HS-5 (cell line): ENCODE measurements at regions not wholly inside any gene's neighbourhood (a gene's known extent, or its start where the extent isn't known, plus 50 kb on each side); places are given as distances from the start of the nearest gene placed in this dataset.
A peak's percentile ranks its signal among the peaks of the same experiment; 100 is the strongest.

ENCODE experiments used
- DNase-seq: peaks from one replicate; pipeline ENCODE4 v3.0.0-alpha.2; 2012; ENCODE audit warnings: low read depth

DNA sequence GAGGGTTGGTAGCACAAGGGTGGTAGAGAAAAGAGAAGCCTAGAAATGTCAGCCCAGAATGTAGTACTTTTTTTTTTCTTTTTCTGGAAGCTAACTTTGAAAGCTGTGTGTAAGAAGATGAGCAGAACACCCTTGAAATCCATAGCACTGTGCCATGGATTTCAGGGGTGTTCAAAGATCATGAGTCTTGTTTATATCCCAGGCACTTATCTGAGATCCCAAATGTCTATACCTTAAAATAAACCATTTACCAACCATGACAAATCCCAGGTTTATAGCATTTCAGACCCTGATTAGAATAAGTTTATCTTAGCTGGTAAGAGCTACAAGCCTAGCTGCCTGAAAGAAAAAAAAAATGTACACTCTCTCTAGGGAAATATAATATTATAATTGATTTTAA, 389.9 kb upstream of the ANXA10 start:
- DNase-seq: no peak

DNA sequence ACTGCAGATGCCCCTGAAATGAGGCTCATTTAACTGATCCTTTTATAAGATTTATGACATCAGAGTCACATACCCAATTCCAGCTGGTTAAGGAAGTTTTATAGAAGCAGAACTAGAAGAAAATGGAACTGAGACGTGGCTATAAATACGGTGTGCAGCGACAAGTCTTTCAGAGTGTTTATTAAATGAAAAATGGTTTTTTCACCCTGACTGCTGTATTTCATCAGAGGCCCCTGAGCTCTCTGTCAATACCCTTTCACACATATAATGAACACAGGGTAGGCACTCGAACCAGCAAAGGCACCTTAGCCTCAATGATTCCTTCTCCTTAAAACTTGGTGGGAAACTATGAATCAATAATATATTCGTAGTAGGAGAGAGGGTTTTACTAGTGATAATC, 380.8 kb upstream of the ANXA10 start:
- DNase-seq: no peak

DNA sequence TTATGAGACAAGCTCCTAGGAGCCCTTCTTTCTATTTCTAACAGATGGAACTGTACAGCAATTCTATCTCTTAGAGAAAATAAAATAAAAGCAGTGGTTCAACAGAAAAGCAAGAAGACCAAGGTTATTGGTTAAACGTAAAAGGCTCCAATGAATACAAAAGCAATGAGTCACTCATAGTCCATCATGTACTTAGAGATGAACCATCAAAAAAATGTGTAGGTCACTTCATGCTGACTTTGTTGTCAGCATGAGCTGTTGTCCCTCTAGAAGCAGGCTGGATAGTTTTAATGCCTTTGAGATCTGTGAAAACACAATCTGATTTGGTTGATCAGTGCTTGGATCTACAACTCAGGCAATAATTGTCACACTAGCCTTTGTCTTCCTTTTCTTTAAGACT, 378.6 kb upstream of the ANXA10 start:
- peak; percentile 26 for DNase-seq

DNA sequence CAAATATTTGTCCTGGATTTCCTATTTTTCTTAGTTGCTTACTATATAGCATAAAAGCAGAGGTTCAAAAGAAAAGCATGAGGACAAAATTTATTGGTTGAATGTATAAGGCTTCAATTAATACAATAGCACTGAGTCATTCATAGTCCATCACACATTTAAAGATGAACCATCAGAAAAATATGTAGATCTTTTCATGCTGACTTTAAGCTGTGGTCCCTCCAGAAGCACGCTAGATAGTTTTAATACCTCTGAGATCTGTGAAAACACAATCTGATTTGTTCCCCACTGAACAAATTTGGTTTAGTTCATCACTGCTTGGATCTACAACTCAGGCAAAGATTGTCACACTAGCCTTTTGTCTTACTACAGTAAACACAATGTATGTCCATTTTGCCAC, 377.2 kb upstream of the ANXA10 start:
- no peak for DNase-seq

DNA sequence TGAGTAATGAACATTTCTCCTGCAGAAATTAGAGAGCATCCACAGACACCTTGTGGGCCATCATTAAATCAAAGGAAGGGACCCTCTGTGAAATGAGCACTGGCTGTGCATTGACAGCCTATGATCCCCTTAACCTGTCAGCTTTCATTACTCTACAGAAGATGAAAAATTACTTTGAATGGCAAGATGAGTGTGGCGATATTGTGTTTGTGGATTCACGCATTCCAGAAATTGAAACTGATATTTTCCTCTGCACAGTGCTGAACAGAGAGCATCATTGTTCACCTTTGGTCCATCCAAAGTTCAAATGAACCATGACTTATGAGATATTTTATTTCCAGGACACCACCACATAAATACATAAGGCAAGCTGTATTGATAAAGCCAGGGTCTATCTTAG, 374.8 kb upstream of the ANXA10 start:
- no peak for DNase-seq

DNA sequence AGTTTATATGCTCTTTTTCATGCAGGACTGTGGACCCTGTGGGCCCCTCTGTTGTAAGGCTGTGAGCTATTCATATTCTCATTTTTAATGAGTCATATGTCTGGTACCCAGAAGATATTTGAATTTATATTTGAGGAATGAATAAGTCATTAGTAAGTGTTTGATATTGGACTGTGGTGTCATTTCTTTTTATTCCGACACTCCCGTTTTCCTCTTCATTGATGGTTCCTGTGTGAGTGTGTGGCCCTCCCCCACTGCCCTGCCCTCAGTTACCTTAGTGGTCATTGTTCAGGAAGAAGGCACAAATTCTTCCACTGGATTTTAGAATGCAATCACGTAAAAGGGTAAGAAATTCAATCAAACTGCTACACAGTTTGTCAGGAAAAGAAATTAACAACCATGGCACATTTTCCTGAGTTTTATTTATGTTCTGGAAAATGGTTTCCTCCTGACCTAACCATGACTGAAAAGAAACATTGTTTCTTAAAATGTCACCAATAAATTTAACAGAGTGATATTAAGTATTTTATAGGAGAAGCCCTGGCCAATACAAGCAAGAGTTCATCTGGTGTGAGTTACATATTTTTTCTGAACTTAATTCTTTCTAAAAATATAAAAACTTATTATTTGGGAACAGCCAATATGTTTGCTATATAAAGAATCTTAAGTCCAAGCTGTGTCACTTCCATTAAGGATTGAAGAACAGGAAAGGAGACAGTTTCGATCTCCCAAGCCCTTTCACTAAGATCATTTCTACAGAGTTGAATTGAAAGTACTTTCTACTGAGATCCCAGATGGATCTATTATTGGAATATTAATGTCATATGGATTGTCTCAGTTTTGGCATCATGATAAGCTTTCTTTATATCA, 370.5 kb upstream of the ANXA10 start:
- DNase-seq: no peak

DNA sequence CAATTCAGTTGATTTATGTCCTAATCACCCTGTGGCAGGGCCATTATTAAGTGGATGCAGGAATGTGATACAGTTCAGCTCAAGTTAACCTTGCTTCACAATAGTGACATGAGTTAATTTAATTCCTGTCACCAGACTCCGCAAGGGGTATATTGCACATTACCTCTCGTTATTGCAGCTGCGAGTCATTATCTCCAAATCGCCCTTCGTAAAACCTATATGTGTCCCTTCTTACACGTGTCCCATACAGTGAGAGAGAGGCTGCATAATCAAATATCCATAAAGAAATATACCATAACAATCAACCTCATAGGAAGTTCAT, 369.9 kb upstream of the ANXA10 start:
- no peak for DNase-seq

DNA sequence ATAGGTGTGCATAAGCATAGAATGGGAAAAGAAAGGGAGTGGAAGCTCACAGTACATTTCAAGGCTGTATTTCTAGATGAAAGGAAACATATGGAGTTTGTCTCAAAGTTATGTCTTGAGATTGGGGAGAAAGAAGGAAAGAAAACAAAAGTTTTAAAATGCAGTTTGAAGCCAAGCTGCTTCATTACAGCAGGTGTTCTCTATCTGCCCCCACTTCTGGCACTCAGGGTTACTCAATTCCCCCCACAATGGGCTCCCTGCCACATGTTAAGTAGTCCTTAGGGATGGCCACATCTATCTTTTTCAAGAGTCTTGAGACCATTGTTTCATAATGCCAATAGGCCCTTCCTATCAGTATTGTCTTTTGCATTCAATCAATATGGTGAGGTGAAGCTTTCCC, 367.4 kb upstream of the ANXA10 start:
- DNase-seq: no peak

DNA sequence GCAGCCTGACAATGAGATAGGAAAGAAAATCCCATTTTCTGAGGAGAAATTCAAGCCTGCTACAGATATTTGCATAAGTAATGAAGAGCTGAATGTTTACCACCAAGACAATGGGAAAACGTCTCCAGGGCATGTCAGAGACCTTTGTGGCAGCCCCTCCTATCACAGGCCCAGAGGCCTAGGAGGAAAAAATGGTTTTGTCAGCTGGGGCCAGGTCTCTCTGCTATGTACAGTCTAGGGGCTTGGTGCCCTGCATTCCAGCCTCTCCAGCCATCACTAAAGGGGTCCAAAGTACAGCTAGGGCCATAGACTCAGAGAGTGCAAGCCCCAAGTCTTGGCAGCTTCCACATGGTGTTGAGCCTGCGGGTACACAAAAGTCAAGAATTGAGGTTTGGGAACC, 361.6 kb upstream of the ANXA10 start:
- no peak for DNase-seq

DNA sequence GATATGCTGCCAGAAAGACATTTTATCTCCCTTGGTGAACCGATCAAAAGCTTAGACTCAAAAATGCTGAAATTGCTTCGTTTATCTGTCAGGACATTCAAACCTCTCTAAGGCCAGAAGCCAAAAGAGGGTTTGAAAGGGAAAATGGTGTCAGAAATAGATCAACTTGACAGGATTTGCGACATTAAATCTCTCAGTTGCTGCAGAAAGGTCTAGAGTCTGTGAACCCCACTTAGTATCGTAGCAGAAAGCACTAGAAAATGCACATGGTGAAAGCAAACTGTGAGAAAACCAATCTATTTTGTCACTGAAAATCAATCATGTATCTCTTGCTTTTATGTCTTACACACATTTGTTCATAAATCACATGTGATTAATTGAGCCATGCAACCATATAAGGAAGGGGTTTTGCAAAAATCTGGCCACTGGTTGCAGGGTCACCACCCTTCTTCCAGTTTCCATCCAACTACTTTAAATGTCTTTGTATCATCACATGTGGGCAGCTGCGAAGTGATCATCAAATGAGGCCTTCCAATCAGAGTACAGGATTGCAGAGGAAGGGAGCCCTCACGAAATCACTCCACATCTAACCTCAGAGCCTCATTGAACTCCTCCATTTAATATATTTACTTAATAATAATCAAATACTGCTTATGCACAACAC, 347.2 kb upstream of the ANXA10 start:
- DNase-seq: no peak

DNA sequence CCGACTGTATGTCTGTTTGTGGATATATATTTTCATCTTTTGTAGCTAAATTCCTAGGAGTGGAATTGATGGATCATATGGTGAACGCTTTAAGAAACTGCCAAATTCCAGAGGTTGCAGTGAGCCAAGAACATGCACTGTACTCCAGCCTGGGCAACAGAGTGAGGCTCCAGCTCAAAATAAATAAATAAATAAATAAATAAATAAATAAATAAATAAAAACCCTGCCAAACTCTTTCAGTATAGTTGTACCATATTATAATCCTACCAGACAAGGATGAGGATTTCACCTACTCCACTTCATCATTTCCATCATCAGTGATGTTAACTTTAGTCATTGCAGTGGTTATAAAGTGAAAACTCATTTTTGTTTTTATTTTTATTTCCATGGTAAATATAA, 325.1 kb upstream of the ANXA10 start:
- DNase-seq: no peak

DNA sequence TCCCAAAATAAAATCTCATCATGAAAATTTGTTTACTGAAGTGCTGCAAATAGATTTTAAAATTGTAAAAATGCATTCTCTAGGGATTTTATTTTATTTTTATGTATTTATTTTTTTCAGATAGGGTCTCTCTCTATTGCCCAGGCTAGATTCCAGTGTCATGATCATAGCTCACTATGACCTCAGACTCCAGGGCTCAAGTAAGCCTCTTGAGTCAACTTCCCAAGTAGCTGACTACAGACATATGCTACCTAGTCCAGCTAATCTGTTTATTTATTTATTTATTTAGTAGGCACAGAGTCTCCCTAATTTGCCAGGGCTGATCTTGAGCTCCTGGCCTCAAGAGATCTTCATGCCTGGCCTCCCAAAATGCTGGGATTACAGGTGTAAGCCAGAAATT, 317.7 kb upstream of the ANXA10 start:
- DNase-seq: peak; percentile 2

DNA sequence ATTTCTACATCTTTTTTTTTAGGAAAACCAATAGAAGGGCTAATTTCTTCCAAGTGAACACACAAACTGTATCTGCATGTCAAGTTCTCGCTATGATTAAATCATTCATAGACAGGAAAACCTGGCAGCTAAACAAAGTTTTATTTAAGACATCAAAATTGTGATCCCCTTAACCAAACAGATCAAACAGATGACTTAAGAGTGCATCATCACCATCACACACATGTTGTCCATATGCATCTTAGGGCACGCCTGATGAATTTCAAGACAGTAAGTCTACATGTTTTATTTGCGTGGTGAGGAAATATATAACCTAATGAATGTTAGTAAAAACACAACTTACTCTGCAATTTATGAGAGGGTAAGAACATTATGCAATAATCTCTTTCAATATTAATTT, 317.0 kb upstream of the ANXA10 start:
- peak; percentile 79 for DNase-seq

DNA sequence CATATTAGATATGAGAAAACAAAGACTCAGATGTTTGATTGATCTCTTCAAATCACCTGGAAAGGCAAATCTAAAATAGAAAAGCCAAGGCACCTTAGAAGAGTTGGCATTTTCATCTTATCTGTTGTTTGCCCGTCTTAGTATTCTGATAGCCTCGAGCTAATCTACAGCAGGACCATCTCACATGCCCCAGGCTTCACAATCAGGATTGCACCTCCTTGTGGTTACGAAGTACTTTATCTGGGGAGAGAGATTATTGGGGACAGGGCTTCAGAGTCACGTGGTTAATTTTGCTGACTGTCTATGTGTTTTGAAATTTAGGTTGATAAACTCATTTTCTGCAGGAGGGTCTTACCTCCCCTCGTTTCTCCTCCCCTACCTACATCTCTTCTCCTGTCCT, 313.1 kb upstream of the ANXA10 start:
- no peak for DNase-seq

DNA sequence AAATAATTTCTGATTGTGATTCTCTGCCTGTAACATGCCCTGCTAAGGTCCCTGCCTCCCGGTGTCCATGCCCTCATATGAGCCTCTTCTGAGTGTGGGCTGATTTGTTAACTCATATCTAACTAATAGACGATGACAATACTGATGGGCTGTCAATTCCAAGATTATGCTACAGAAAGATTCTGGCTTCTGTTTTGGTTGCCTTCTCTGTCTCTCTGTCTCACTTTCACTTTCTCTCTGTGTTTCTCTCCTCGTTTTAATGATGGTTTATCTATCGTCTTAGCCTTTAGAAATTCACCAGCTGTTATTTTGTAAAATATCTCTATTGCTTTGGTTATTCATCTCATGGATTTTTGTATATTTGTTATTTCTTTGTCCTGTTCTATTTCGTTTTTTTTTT, 312.5 kb upstream of the ANXA10 start:
- no peak for DNase-seq

DNA sequence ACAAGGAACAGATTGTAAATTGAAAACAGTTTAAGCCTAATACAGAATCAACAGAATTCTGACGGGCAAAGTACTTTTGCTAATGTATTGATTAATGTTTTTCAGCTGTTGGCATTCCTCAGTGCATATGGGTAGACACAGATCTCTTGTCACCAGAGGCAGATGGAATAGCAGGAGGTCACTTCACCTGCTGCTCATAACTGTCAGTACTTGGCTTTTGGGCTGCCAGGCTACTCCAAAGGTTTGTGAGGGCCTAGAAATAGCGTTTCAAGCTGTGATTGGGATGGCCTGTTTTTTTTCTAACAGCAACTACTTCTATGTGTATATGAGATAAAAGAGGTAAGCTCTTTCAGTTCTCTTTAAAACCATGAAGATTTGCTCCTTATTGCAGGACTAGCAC, 307.5 kb upstream of the ANXA10 start:
- DNase-seq: no peak

DNA sequence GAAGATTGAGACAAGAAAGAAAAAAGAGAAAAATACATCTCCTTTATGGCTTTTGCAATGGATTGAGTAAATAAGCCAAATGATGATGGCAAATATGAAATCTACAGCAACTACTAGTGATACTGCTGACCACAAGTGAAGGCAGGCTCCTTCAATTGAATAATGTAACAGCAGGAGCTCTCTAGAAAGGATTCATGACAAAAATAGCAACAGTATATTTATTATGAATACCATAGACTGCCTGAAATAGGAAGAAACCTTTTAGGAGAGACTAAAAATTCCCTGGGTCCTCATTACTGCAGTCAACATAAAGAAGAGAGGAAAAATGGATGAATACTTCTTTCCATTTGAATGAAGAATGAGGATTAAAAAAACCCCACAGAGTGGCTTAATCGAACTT, 306.8 kb upstream of the ANXA10 start:
- DNase-seq: no peak

DNA sequence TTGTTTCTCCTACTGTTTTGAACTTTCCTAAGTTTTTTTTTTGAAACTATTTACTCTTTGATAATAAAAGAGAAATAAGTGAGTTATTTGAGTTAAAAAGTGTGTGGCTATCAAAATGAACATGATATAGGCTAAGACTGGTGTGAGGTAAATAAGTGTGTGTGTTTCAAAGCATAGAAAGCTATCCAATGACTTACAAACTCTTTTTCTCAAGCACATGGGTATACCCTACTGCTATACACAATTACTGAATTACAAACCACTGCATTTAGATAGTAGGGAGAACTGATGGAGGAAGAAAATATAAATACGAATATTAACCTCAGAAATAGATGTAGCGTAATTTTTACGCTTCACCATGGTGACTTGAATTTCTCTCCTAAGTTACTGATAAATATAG, 305.8 kb upstream of the ANXA10 start:
- DNase-seq: no peak

DNA sequence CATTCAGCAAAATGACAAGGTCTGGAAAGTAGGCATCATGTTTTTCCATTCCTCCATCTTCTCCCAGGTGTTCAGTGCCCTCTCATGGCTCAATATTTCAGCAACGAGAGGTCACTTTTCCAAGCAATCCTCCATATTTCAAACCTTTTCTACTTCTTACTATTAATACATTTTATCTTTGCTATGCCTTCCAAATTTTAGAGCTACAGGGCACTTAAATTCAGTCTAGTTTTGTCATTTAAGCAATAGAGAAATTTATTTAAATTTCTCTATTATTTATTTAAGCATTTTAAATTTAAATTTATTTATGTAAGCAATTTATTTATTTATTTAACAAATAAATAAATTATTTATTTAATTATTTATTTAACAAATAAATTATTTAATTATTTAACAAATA, 305.1 kb upstream of the ANXA10 start:
- no peak for DNase-seq

DNA sequence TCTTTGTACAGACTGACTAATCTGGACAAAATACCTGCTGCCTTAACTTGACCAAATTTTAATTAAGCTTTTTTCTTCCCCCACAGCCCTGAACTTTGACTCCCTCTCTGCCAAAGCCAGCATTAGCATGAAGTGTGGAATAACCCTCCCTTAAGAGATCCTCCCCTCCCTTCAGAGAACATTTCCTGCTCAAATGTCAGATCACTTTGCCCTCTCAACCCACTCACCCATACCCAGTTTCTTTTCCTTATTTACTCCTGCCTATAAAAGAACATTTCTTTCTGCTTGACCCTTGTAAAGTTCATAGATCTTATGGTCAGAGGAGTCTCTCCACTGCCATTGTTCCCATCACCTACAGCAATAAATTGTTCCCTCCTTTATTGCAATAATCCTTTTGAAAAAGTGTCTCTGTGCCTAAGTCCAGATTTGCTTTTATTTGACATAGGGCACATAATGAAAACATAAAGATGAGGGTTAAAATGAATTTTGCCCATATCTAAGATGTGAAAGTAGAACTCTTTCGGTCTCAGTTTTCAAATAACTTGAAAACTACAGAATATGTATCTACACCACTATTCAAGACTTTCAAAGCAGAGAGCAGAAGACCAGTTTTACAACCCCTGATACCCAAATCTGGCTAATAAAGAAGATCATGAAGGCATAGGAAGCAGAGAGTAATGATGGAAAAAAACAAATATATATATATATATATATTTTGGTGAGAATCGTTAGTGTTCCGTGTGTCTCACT, 289.7 kb upstream of the ANXA10 start:
- no peak for DNase-seq

DNA sequence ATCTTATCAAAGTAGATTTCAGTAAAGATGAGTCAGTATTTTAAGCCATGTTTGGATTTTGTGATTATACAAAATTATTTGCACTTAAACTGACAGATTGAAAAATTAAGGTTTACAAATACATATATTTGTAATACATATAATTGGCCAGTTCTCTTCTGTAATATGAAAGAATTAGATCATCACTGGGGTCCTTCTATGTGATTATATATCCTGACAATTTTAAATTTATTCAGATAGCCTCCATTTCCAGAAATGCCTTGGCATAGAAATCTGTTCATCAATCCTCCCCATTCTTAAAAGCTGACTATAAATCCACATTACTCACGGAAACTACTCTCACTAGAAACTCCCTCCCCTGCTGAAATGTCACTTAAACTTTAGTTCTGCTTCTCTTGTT, 280.4 kb upstream of the ANXA10 start:
- no peak for DNase-seq

DNA sequence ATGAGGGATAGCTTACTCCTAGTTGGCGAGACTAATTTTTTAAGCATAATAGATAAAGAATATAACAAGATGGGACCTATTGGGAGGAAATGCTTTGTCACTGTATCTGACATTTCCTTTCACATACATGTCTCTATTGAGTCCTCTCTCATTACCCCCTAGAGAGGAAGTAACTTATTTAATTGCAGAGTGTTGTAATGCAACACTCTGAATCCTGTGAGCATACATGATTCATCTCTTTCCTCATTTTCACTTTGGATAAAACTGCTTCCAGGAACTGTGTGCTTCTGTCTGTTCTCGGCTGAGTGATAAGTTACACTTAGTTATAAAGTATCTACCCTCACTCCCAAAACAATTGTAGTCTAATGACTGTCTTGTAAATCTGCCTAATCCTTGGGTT, 266.1 kb upstream of the ANXA10 start:
- peak; percentile 11 for DNase-seq

DNA sequence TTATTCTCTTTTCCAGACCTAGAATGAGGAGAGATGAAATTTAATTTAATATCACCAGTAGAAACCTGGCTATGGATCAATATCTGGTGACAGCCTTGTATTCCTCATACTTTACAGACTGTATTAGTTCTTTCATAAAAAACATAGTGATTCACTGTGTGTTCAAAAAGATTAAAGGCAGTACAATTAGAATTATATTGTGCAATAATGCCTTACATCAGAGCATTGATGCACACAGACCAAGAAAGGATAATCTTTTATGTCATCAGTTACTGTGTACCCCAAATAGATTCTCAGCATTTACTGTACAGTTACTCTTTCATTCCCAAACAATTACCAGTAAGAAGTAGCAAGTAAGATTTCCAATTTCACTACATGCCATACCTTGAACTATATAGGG, 260.5 kb upstream of the ANXA10 start:
- DNase-seq: no peak
